Peyer's patch (tissue), 4 donors: ENCODE measurements at regions not wholly inside any gene's neighbourhood (a gene's known extent, or its start where the extent isn't known, plus 50 kb on each side); places are given as distances from the start of the nearest gene placed in this dataset.
A peak's percentile ranks its signal among the peaks of the same experiment; 100 is the strongest.

ENCODE experiments used
- CTCF ChIP-seq, 6 experiments: fragments of 450-650 bp in 4 of 6; fragments of 200-600 bp in 2 of 6; sonication (generic) in 1 of 6; IDR thresholded peaks; one replicate each; pipeline ENCODE4 v1.5.1; 2017 to 2019; ENCODE audit warnings: antibody characterized with exemption in 6 of 6, mild to moderate bottlenecking in 3 of 6, moderate library complexity in 1 of 6
- POLR2A ChIP-seq, 2 donors: fragments of 450-650 bp; IDR thresholded peaks; one replicate each; pipeline ENCODE4 v1.5.1; 2017; ENCODE audit warnings: antibody characterized with exemption in 2 of 2, mild to moderate bottlenecking in 2 of 2, moderate library complexity in 2 of 2

GRCh38 chr3:156010829-156011228 is 109.5 kb upstream of the KCNAB1 start:
- TF ChIP-seq CTCF (IDR thresholded peaks at IDR 0.05) = peak in 1 of 6 experiments; percentile 11
- TF ChIP-seq POLR2A (IDR thresholded peaks at IDR 0.05) = no peak
